Fibroblast of pulmonary artery (primary cell): ENCODE measurements at regions not wholly inside any gene's neighbourhood (a gene's known extent, or its start where the extent isn't known, plus 50 kb on each side); places are given as distances from the start of the nearest gene placed in this dataset.

Experiments
- DNase-seq: peaks from one replicate; pipeline ENCODE4 v3.0.0-alpha.2; 2010; ENCODE audit warnings: low read depth
- H3K4me3 ChIP-seq: replicated peaks from 2 replicates; pipeline ENCODE4 v1.5.1; 2011; ENCODE audit warnings: low read depth, mild to moderate bottlenecking, control low read depth, low read length, moderate library complexity
- CTCF ChIP-seq: IDR thresholded peaks from 2 replicates; pipeline ENCODE4 v1.5.1; 2011; ENCODE audit warnings: mild to moderate bottlenecking, control low read depth, low read length, inconsistent platforms; ENCODE audit errors: missing control alignments

GRCh38 chr1:87872692-87873091 is 544.0 kb downstream of the LMO4 start:
- no peak overlapping the region for H3K4me3 ChIP-seq
- no peak for DNase-seq
- no peak for TF ChIP-seq CTCF

- H3K4me3 ChIP-seq, result no peak overlapping the region
- TF ChIP-seq CTCF, result no peak
- DNase-seq, result no peak
These were observed 550.2 kb downstream of the LMO4 start for GRCh38 chr1:87878873-87879272.

- DNase-seq, result peak; percentile 52
- no peak for TF ChIP-seq CTCF
- no peak overlapping the region for H3K4me3 ChIP-seq
These were observed 551.5 kb downstream of the LMO4 start for GRCh38 chr1:87880098-87880760.

- DNase-seq, result peak; percentile 23
- no peak for TF ChIP-seq CTCF
- no peak overlapping the region for H3K4me3 ChIP-seq
These were observed 552.1 kb downstream of the LMO4 start for GRCh38 chr1:87880764-87881163.

- TF ChIP-seq CTCF, result no peak
- no peak overlapping the region for H3K4me3 ChIP-seq
- DNase-seq, result no peak
These were observed 555.2 kb downstream of the LMO4 start for GRCh38 chr1:87883906-87884305.

GRCh38 chr1:87884581-87884980 is 555.9 kb downstream of the LMO4 start:
- no peak for DNase-seq
- no peak for TF ChIP-seq CTCF
- H3K4me3 ChIP-seq, result no peak overlapping the region

- no peak for TF ChIP-seq CTCF
- H3K4me3 ChIP-seq, result no peak overlapping the region
- no peak for DNase-seq
These were observed 556.8 kb downstream of the LMO4 start for GRCh38 chr1:87885278-87886025.
